Keratinocyte (primary cell): ENCODE measurements at regions not wholly inside any gene's neighbourhood (a gene's known extent, or its start where the extent isn't known, plus 50 kb on each side); places are given as distances from the start of the nearest gene placed in this dataset.

ENCODE experiments used
- DNase-seq: peaks from one replicate; pipeline ENCODE4 v3.0.0-alpha.2; 2011; ENCODE audit warnings: low read depth, missing footprints, low spot score
- FAIRE-seq: peaks from 2 replicates; lab custom pipeline; 2011; peaks lifted over from hg19 to GRCh38; lab: Jason Lieb, UNC
- H2AFZ ChIP-seq: 2 replicates; pipeline ENCODE4 v1.6.0; 2012; ENCODE audit warnings: low read length, control low read depth, inconsistent platforms; ENCODE audit not compliant: control insufficient read depth
- H3K27ac ChIP-seq: 2 replicates; pipeline ENCODE4 v1.5.1; 2011; ENCODE audit warnings: low read length; ENCODE audit not compliant: control insufficient read depth, insufficient read depth
- H3K27me3 ChIP-seq: 3 replicates; pipeline ENCODE4 v1.6.0; 2011; ENCODE audit warnings: low read length; ENCODE audit not compliant: control insufficient read depth, insufficient read depth; ENCODE audit errors: extremely low read depth
- H3K36me3 ChIP-seq, 2 experiments: 2 replicates in 1 of 2; 3 replicates in 1 of 2; pipeline ENCODE4 v1.5.1; 2011; ENCODE audit warnings: low read length in 2 of 2, mild to moderate bottlenecking in 1 of 2; ENCODE audit not compliant: control insufficient read depth in 2 of 2, insufficient read depth in 2 of 2; ENCODE audit errors: extremely low read depth in 1 of 2
- H3K4me1 ChIP-seq: 3 replicates; pipeline ENCODE4 v1.5.1; 2011; ENCODE audit warnings: low read length; ENCODE audit not compliant: control insufficient read depth, insufficient read depth; ENCODE audit errors: extremely low read depth
- H3K4me2 ChIP-seq: 3 replicates; pipeline ENCODE4 v1.6.0; 2011; ENCODE audit warnings: low read depth, low read length; ENCODE audit not compliant: control insufficient read depth, insufficient read depth; ENCODE audit errors: extremely low read depth
- H3K4me3 ChIP-seq, 3 experiments: fragments of 200-600 bp in 1 of 3; sonication (generic) in 1 of 3; 2 replicates in 2 of 3; 3 replicates in 1 of 3; pipeline ENCODE4 v1.5.1; 2011 to 2016; ENCODE audit warnings: low read length in 3 of 3, mild to moderate bottlenecking in 3 of 3, control low read depth in 2 of 3, inconsistent platforms in 1 of 3, low read depth in 1 of 3, mixed read lengths in 1 of 3, mixed run types in 1 of 3, moderate library complexity in 1 of 3; ENCODE audit not compliant: control insufficient read depth in 2 of 3, insufficient read depth in 2 of 3; ENCODE audit errors: extremely low read depth in 1 of 3
- H3K79me2 ChIP-seq: 2 replicates; pipeline ENCODE4 v1.6.0; 2012; ENCODE audit warnings: low read length; ENCODE audit not compliant: control insufficient read depth, insufficient read depth
- H3K9ac ChIP-seq: 3 replicates; pipeline ENCODE4 v1.6.0; 2011; ENCODE audit warnings: low read length; ENCODE audit not compliant: control insufficient read depth, insufficient read depth; ENCODE audit errors: extremely low read depth
- H3K9me1 ChIP-seq: 3 replicates; pipeline ENCODE4 v1.6.0; 2011; ENCODE audit warnings: low read length; ENCODE audit not compliant: control insufficient read depth, insufficient read depth; ENCODE audit errors: extremely low read depth
- H3K9me3 ChIP-seq: 2 replicates; pipeline ENCODE4 v1.5.1; 2012; ENCODE audit warnings: low read depth, low read length; ENCODE audit not compliant: control insufficient read depth
- H4K20me1 ChIP-seq: 3 replicates; pipeline ENCODE4 v1.6.0; 2011; ENCODE audit warnings: low read length; ENCODE audit not compliant: control insufficient read depth, insufficient read depth; ENCODE audit errors: extremely low read depth
- CTCF ChIP-seq, 3 experiments: IDR thresholded peaks in 1 of 3; conservative IDR thresholded peaks in 1 of 3; optimal IDR thresholded peaks in 1 of 3; 2 replicates in 2 of 3; 3 replicates in 1 of 3; pipeline versions ENCODE3 to v1.5.1; 2011; ENCODE audit warnings: low read length in 3 of 3, mild to moderate bottlenecking in 3 of 3, moderate library complexity in 2 of 3, control low read depth in 1 of 3, inconsistent platforms in 1 of 3; ENCODE audit not compliant: insufficient read depth in 2 of 3; ENCODE audit errors: extremely low read depth in 1 of 3
- EZH2 ChIP-seq: IDR thresholded peaks from one replicate; pipeline ENCODE4 v1.6.1; 2012; ENCODE audit warnings: inconsistent platforms, mild to moderate bottlenecking, low read length, moderate library complexity
- dilution Hi-C: fragments of 300-500 bp; cut with MboI; formaldehyde crosslinking; loops from one replicate; pipeline ENCODE4 v1.7.0; 2020; ENCODE audit warnings: low sequenced_read_pairs; ENCODE audit not compliant: extremely low pct_ligation_motif_present

- no peaks in the 10 kb centered on the region for H4K20me1 ChIP-seq
- dilution Hi-C loops = no loop called here
- no peak overlapping the region for H2AFZ ChIP-seq
Observed at GRCh38 chr11:79579063-79579462, 138.2 kb upstream of the TENM4 start.

GRCh38 chr11:79578116-79578515 is 137.3 kb upstream of the TENM4 start:
- no peaks in the 10 kb centered on the region for H3K36me3 ChIP-seq
- no peak overlapping the region for H3K27ac ChIP-seq
- no peak overlapping the region for H2AFZ ChIP-seq
- FAIRE-seq (no peak), DNase-seq (no peak)
- H3K4me1 ChIP-seq = no peaks in the 10 kb centered on the region
- no peaks in the 10 kb centered on the region for H3K9me3 ChIP-seq
- H3K9me1 ChIP-seq = no peaks in the 10 kb centered on the region
- no peak for TF ChIP-seq EZH2
- no peak for TF ChIP-seq CTCF (optimal IDR thresholded peaks at IDR 0.05 in 1 of 3, IDR thresholded peaks at IDR 0.05 in 1 of 3, conservative IDR thresholded peaks at IDR 0.05 in 1 of 3; ENCODE audit: extremely low read depth in 1 of 3, insufficient read depth in 2 of 3, low read length in 3 of 3)
- H3K27me3 ChIP-seq = peaks cover 3% of the 10 kb centered on the region
- no peak overlapping the region for H3K4me3 ChIP-seq
- no peaks in the 10 kb centered on the region for H3K79me2 ChIP-seq
- no peak overlapping the region for H3K9ac ChIP-seq
- no peak overlapping the region for H3K4me2 ChIP-seq
- no peaks in the 10 kb centered on the region for H4K20me1 ChIP-seq
- dilution Hi-C loops = no loop called here

More at GRCh38 chr11:79579063-79579462, 138.2 kb upstream of the TENM4 start:
- Histone ChIP-seq H3K27me3 (peaks cover 3% of the 10 kb centered on the region), H3K9ac (no peak overlapping the region), H3K4me2 (no peak overlapping the region), H3K4me3 (no peak overlapping the region), H3K79me2 (no peaks in the 10 kb centered on the region), H3K9me1 (no peaks in the 10 kb centered on the region), H3K9me3 (no peaks in the 10 kb centered on the region), H3K4me1 (no peaks in the 10 kb centered on the region), H3K27ac (no peak overlapping the region), H3K36me3 (no peaks in the 10 kb centered on the region)
- FAIRE-seq = no peak
- TF ChIP-seq CTCF (optimal IDR thresholded peaks at IDR 0.05 in 1 of 3, IDR thresholded peaks at IDR 0.05 in 1 of 3, conservative IDR thresholded peaks at IDR 0.05 in 1 of 3; ENCODE audit: extremely low read depth in 1 of 3, insufficient read depth in 2 of 3, low read length in 3 of 3) = no peak
- TF ChIP-seq EZH2 = no peak
- DNase-seq = no peak
